Endodermal cell (in vitro differentiated cells): ENCODE measurements at regions not wholly inside any gene's neighbourhood (a gene's known extent, or its start where the extent isn't known, plus 50 kb on each side); places are given as distances from the start of the nearest gene placed in this dataset.

Experiments used
- DNase-seq: peaks from one replicate; pipeline ENCODE4 v3.0.0-alpha.2; 2017
- H3K27ac ChIP-seq: 2 replicates; pipeline ENCODE4 v1.5.1; 2013; ENCODE audit warnings: mild to moderate bottlenecking, low read depth, low read length, moderate library complexity
- H3K27me3 ChIP-seq: 2 replicates; pipeline ENCODE4 v1.6.1; 2013; ENCODE audit warnings: mild to moderate bottlenecking, low read length, moderate library complexity; ENCODE audit not compliant: insufficient read depth, control insufficient read depth, poor library complexity, severe bottlenecking
- H3K36me3 ChIP-seq: 2 replicates; pipeline ENCODE4 v1.7.0; 2013; ENCODE audit warnings: mild to moderate bottlenecking, low read length, moderate library complexity; ENCODE audit not compliant: control insufficient read depth, insufficient read depth
- H3K4me1 ChIP-seq: one replicate; pipeline ENCODE4 v1.7.0; 2013; ENCODE audit warnings: low read length; ENCODE audit not compliant: control insufficient read depth, insufficient read depth
- H3K4me3 ChIP-seq: 2 replicates; pipeline ENCODE4 v1.5.1; 2013; ENCODE audit warnings: mild to moderate bottlenecking, low read length, moderate library complexity
- H3K9ac ChIP-seq: 2 replicates; pipeline ENCODE4 v1.6.1; 2013; ENCODE audit warnings: mild to moderate bottlenecking, low read length, moderate library complexity; ENCODE audit not compliant: poor library complexity, severe bottlenecking; ENCODE audit errors: extremely low read depth
- H3K9me3 ChIP-seq: 2 replicates; pipeline ENCODE4 v1.6.1; 2013; ENCODE audit warnings: mild to moderate bottlenecking, low read length, moderate library complexity; ENCODE audit not compliant: control insufficient read depth
- H3K27ac Mint-ChIP-seq: 2 replicates; pipeline ENCODE4 v1.8.0; 2020; ENCODE audit warnings: mixed read lengths
- H3K27me3 Mint-ChIP-seq: 2 replicates; pipeline ENCODE4 v1.8.0; 2021; ENCODE audit warnings: mild to moderate bottlenecking, mixed read lengths; ENCODE audit not compliant: insufficient read depth
- H3K36me3 Mint-ChIP-seq: 2 replicates; pipeline ENCODE4 v1.8.0; 2020; ENCODE audit warnings: low read depth, mixed read lengths
- H3K4me1 Mint-ChIP-seq: 2 replicates; pipeline ENCODE4 v1.8.0; 2020; ENCODE audit warnings: mixed read lengths
- H3K4me3 Mint-ChIP-seq: 2 replicates; pipeline ENCODE4 v1.8.0; 2020; ENCODE audit warnings: mild to moderate bottlenecking, moderate library complexity, mixed read lengths
- H3K9me3 Mint-ChIP-seq: 2 replicates; pipeline ENCODE4 v1.8.0; 2020; ENCODE audit warnings: mild to moderate bottlenecking, mixed read lengths
- CTCF ChIP-seq: fragments of 200-600 bp; sonication (generic); conservative IDR thresholded peaks from 2 replicates; pipeline ENCODE4 v1.5.0; 2021; ENCODE audit warnings: antibody characterized with exemption, mild to moderate bottlenecking
- WGBS, 2 experiments: methylation state at CpG; one replicate each; pipeline versions ENCODE4 v1.1.5 to v1.1.7; 2013; ENCODE audit warnings: missing lambda C conversion rate in 2 of 2, mixed read lengths in 1 of 2; ENCODE audit not compliant: insufficient coverage in 1 of 2, insufficient read length in 1 of 2; 5-methylcytosine and 5-hydroxymethylcytosine counted together

- 89% methylated on average over 2 of the region's 2 CpGs; no CpG with 5 or more reads in 1 of the 2 experiments for WGBS, 2 experiments
- Histone ChIP-seq H3K36me3 (no peaks in the 10 kb centered on the region), H3K4me1 (no peaks in the 10 kb centered on the region), H3K9me3 (no peaks in the 10 kb centered on the region), H3K27ac (no peak overlapping the region), H3K27me3 (no peaks in the 10 kb centered on the region), H3K4me3 (no peak overlapping the region), H3K9ac (no peak overlapping the region)
- TF ChIP-seq CTCF = no peak
- H3K9me3 Mint-ChIP-seq = peaks cover 4% of the 10 kb centered on the region
- H3K36me3 Mint-ChIP-seq = no peaks in the 10 kb centered on the region
- H3K4me1 Mint-ChIP-seq = peaks cover 3% of the 10 kb centered on the region
- no peak overlapping the region for H3K27ac Mint-ChIP-seq
- no peak for DNase-seq
- H3K4me3 Mint-ChIP-seq = no peak overlapping the region
- no peaks in the 10 kb centered on the region for H3K27me3 Mint-ChIP-seq
These were observed 255.7 kb upstream of the FAR2 start for GRCh38 chr12:28893365-28893764.

GRCh38 chr12:28893856-28894255 is 255.2 kb upstream of the FAR2 start:
- peaks cover 3% of the 10 kb centered on the region for H3K4me1 Mint-ChIP-seq
- H3K4me3 Mint-ChIP-seq = no peak overlapping the region
- no peak overlapping the region for H3K27ac Mint-ChIP-seq
- no peak overlapping the region for H3K9ac ChIP-seq
- H3K27me3 ChIP-seq = no peaks in the 10 kb centered on the region
- H3K36me3 Mint-ChIP-seq = no peaks in the 10 kb centered on the region
- H3K9me3 ChIP-seq = no peaks in the 10 kb centered on the region
- peaks cover 5% of the 10 kb centered on the region for H3K9me3 Mint-ChIP-seq
- no peaks in the 10 kb centered on the region for H3K27me3 Mint-ChIP-seq
- no peak for DNase-seq
- WGBS, 2 experiments = no CpG with 5 or more reads among the region's 1 CpG
- no peak for TF ChIP-seq CTCF
- no peak overlapping the region for H3K27ac ChIP-seq
- H3K36me3 ChIP-seq = no peaks in the 10 kb centered on the region
- no peaks in the 10 kb centered on the region for H3K4me1 ChIP-seq
- H3K4me3 ChIP-seq = no peak overlapping the region

GRCh38 chr12:28896421-28896820 is 252.7 kb upstream of the FAR2 start:
- Mint-ChIP-seq H3K9me3 (peaks cover 20% of the 10 kb centered on the region), H3K27ac (no peak overlapping the region), H3K27me3 (no peaks in the 10 kb centered on the region), H3K36me3 (no peaks in the 10 kb centered on the region), H3K4me3 (no peak overlapping the region), H3K4me1 (no peaks in the 10 kb centered on the region)
- TF ChIP-seq CTCF = no peak
- 88 to 95% methylated on average over 1 of the region's 1 CpG for WGBS, 2 experiments
- no peak for DNase-seq
- Histone ChIP-seq H3K9ac (no peak overlapping the region), H3K27ac (no peak overlapping the region), H3K4me3 (no peak overlapping the region), H3K9me3 (peaks cover 16% of the 10 kb centered on the region), H3K36me3 (no peaks in the 10 kb centered on the region), H3K4me1 (no peaks in the 10 kb centered on the region), H3K27me3 (no peaks in the 10 kb centered on the region)
